Panc1 (cell line): ENCODE measurements at regions not wholly inside any gene's neighbourhood (a gene's known extent, or its start where the extent isn't known, plus 50 kb on each side); places are given as distances from the start of the nearest gene placed in this dataset.

Source experiments
- ATAC-seq: fragments of 200-7000 bp; cut with Tn5 transposase; 2 replicates; pipeline ENCODE4 v1.9.1; 2020; ENCODE audit warnings: mild to moderate bottlenecking, moderate library complexity
- BruUV-seq: library from RNA; stranded (reverse); fragments of 400-500 nt; replicated peaks from 2 replicates; lab custom pipeline; 2021; lab: Mats Ljungman, UMichigan
- CTCF ChIA-PET: fragments of 300-600 bp; sonication (Branson Sonifier 250); formaldehyde crosslinking; loops from one replicate; lab custom pipeline; 2022; ENCODE audit warnings: antibody characterized with exemption; lab: Charles Lee
- POLR2A ChIA-PET: fragments of 300-600 bp; sonication (Branson Sonifier 250); formaldehyde crosslinking; loops from one replicate; lab custom pipeline; 2022; ENCODE audit warnings: antibody characterized with exemption; lab: Charles Lee
- DNase-seq: peaks from one replicate; pipeline ENCODE4 v3.0.0-alpha.2; 2010; ENCODE audit warnings: low read depth, low spot score
- H3K27ac ChIP-seq: 2 replicates; pipeline ENCODE4 v1.5.1; 2011; ENCODE audit warnings: mild to moderate bottlenecking, low read length, inconsistent platforms
- H3K27me3 ChIP-seq: fragments of 200-500 bp; sonication (Bioruptor generic); 2 replicates; pipeline ENCODE4 v1.6.0; 2014; ENCODE audit warnings: low read length, inconsistent platforms; ENCODE audit not compliant: control insufficient read depth, insufficient read depth
- H3K36me3 ChIP-seq: fragments of 200-500 bp; sonication (Bioruptor generic); 2 replicates; pipeline ENCODE4 v1.5.1; 2014; ENCODE audit warnings: inconsistent platforms, mild to moderate bottlenecking, low read length, moderate library complexity; ENCODE audit not compliant: control insufficient read depth, insufficient read depth
- H3K4me1 ChIP-seq: 2 replicates; pipeline ENCODE4 v1.5.1; 2011; ENCODE audit warnings: inconsistent platforms, mild to moderate bottlenecking, low read length, moderate library complexity; ENCODE audit not compliant: control insufficient read depth, insufficient read depth
- H3K4me3 ChIP-seq, 2 experiments: 2 replicates each; pipeline ENCODE4 v1.5.1; 2011 to 2012; ENCODE audit warnings: low read depth in 2 of 2, low read length in 2 of 2, mild to moderate bottlenecking in 2 of 2, inconsistent platforms in 1 of 2, moderate library complexity in 1 of 2
- H3K9me3 ChIP-seq: fragments of 200-500 bp; sonication (Bioruptor generic); 2 replicates; pipeline ENCODE4 v1.5.1; 2014; ENCODE audit warnings: low read depth, mild to moderate bottlenecking, inconsistent platforms, low read length, moderate library complexity; ENCODE audit not compliant: control insufficient read depth, insufficient read depth
- POLR2AphosphoS5 ChIP-seq: IDR thresholded peaks from 2 replicates; pipeline ENCODE4 v1.6.1; 2012; ENCODE audit warnings: mild to moderate bottlenecking, low read depth, low read length, moderate library complexity
- SIN3A ChIP-seq: IDR thresholded peaks from 2 replicates; pipeline ENCODE4 v1.6.1; 2012; ENCODE audit warnings: low read depth, mild to moderate bottlenecking, low read length, moderate library complexity, borderline replicate concordance; ENCODE audit not compliant: insufficient read depth
- TCF7L2 ChIP-seq: IDR thresholded peaks from 2 replicates; pipeline ENCODE4 v1.6.1; 2011; ENCODE audit warnings: mild to moderate bottlenecking, low read depth, low read length, inconsistent platforms
- in situ Hi-C: cut with HindIII; loops from 2 replicates; pipeline ENCODE4 v1.10.0; 2016; ENCODE audit warnings: low sequenced_read_pairs, low pct_unique_long_range_greater_than_20kb
- intact Hi-C: fragments of 100-400 bp; cut with micrococcal nuclease; formaldehyde crosslinking; loops from one replicate; pipeline ENCODE4 v1.10.0; 2022; ENCODE audit not compliant: unreplicated experiment
- TF ChIP-seq, protein P1 (sequence below): fragments of 450-650 bp; IDR thresholded peaks from 2 replicates; pipeline ENCODE4 v1.5.1; 2017; ENCODE audit warnings: mild to moderate bottlenecking
- TF ChIP-seq, protein P2 (sequence below), 2 experiments: IDR thresholded peaks; 2 replicates each; pipeline ENCODE4 v1.6.1; 2011 to 2012; ENCODE audit warnings: low read depth in 2 of 2, control low read depth in 1 of 2, low read length in 1 of 2, mild to moderate bottlenecking in 1 of 2, moderate library complexity in 1 of 2; ENCODE audit not compliant: insufficient read depth in 1 of 2

DNA sequence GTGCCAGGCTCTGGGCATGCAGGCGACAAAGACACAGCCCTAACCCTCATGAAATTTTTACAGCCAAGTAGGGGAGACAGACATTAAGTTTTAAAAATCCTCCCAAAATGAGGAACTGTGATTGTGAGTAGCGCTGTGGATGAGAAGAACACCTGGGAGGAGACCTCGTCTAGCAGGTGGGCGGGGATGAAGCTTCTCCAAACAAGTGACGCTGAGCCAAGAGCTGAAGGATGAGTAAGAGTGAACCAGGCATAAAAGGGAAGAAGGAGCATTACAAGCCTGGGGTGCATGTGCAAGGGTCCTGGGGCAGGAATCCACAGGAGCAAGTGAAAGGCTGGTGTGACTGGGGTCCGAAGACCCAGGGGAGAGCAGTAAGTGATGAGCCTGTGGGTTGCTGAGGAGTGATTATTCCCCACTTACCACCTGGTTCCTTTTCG lies 149.4 kb upstream of the HS3ST2 start:
- no peaks in the 10 kb centered on the region for H3K36me3 ChIP-seq
- CTCF ChIA-PET, result no interaction called here
- POLR2A ChIA-PET, result no interaction called here
- no peak overlapping the region for H3K27ac ChIP-seq
- no peaks in the 10 kb centered on the region for H3K4me1 ChIP-seq
- in situ Hi-C loops (no loop called here), intact Hi-C loops (no loop called here)
- H3K27me3 ChIP-seq, result peaks cover 29% of the 10 kb centered on the region
- ATAC-seq (no peak), DNase-seq (no peak)
- H3K9me3 ChIP-seq, result no peaks in the 10 kb centered on the region
- no peak for TF ChIP-seq TCF7L2
- TF ChIP-seq SIN3A, result no peak
- TF ChIP-seq POLR2AphosphoS5, result no peak
- TF ChIP-seq, protein P1, sequence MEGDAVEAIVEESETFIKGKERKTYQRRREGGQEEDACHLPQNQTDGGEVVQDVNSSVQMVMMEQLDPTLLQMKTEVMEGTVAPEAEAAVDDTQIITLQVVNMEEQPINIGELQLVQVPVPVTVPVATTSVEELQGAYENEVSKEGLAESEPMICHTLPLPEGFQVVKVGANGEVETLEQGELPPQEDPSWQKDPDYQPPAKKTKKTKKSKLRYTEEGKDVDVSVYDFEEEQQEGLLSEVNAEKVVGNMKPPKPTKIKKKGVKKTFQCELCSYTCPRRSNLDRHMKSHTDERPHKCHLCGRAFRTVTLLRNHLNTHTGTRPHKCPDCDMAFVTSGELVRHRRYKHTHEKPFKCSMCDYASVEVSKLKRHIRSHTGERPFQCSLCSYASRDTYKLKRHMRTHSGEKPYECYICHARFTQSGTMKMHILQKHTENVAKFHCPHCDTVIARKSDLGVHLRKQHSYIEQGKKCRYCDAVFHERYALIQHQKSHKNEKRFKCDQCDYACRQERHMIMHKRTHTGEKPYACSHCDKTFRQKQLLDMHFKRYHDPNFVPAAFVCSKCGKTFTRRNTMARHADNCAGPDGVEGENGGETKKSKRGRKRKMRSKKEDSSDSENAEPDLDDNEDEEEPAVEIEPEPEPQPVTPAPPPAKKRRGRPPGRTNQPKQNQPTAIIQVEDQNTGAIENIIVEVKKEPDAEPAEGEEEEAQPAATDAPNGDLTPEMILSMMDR, result no peak
- TF ChIP-seq, protein P2, sequence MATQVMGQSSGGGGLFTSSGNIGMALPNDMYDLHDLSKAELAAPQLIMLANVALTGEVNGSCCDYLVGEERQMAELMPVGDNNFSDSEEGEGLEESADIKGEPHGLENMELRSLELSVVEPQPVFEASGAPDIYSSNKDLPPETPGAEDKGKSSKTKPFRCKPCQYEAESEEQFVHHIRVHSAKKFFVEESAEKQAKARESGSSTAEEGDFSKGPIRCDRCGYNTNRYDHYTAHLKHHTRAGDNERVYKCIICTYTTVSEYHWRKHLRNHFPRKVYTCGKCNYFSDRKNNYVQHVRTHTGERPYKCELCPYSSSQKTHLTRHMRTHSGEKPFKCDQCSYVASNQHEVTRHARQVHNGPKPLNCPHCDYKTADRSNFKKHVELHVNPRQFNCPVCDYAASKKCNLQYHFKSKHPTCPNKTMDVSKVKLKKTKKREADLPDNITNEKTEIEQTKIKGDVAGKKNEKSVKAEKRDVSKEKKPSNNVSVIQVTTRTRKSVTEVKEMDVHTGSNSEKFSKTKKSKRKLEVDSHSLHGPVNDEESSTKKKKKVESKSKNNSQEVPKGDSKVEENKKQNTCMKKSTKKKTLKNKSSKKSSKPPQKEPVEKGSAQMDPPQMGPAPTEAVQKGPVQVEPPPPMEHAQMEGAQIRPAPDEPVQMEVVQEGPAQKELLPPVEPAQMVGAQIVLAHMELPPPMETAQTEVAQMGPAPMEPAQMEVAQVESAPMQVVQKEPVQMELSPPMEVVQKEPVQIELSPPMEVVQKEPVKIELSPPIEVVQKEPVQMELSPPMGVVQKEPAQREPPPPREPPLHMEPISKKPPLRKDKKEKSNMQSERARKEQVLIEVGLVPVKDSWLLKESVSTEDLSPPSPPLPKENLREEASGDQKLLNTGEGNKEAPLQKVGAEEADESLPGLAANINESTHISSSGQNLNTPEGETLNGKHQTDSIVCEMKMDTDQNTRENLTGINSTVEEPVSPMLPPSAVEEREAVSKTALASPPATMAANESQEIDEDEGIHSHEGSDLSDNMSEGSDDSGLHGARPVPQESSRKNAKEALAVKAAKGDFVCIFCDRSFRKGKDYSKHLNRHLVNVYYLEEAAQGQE (IDR thresholded peaks at IDR 0.05; ENCODE audit: insufficient read depth in 1 of 2, low read depth in 2 of 2, low read length in 1 of 2), result no peak
- no TSS peak for BruUV-seq
- no peak overlapping the region for H3K4me3 ChIP-seq

DNA sequence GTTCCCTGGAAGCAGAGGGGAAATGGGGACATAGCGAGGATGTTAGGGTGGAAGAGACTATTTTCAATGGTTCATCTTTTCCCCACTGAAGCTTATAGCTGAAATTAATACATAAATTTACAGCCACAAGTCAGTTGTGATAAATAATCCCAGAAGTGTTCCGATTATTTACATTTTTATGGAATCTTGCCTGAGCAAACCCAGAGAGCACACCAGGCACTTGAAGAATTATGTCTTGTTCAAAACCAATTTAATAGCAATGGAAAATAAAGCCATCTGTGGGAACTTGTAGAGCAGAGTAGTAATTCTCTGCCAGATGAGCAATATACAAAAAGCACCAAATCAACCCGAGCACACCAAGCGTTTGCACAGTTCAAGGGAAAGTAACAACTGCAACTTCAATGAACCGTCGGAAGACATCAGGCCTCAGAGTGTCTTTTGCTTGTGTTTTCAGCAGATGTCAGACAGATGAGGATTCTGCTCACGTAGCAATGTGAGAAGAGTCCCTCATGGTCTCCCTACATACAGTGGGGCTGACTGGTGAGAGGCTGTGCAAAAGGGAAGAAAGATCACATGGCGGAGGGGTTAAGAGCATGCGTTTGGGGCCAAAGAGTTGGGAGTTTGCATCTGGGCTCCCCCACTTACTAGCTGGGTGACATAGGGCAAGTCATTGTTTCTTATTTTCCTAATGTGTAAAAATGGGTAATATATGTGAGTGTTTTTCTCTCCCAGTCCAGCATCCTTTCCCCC lies 148.7 kb upstream of the HS3ST2 start:
- Histone ChIP-seq H3K36me3 (no peaks in the 10 kb centered on the region), H3K27ac (no peak overlapping the region), H3K9me3 (no peaks in the 10 kb centered on the region), H3K4me3 (no peak overlapping the region), H3K27me3 (peaks cover 26% of the 10 kb centered on the region), H3K4me1 (no peaks in the 10 kb centered on the region)
- no TSS peak for BruUV-seq
- ChIA-PET POLR2A (no interaction called here), CTCF (no interaction called here)
- no peak for TF ChIP-seq TCF7L2
- no peak for TF ChIP-seq SIN3A
- TF ChIP-seq, protein P2 (IDR thresholded peaks at IDR 0.05; ENCODE audit: insufficient read depth in 1 of 2, low read depth in 2 of 2, low read length in 1 of 2), result no peak
- TF ChIP-seq, protein P1, result no peak
- TF ChIP-seq POLR2AphosphoS5, result no peak
- DNase-seq, result no peak
- intact Hi-C loops, result no loop called here
- in situ Hi-C loops, result no loop called here
- no peak for ATAC-seq
